HuH-7.5 (cell line): ENCODE measurements at regions not wholly inside any gene's neighbourhood (a gene's known extent, or its start where the extent isn't known, plus 50 kb on each side); places are given as distances from the start of the nearest gene placed in this dataset.
"Not testable (repeated sequence)": the region's sequence is repeated elsewhere in the genome, so short reads cannot be mapped to it uniquely, and the experiment has no call there.

Experiments used
- DNase-seq: peaks from one replicate; pipeline ENCODE4 v3.0.0; 2011; ENCODE audit warnings: low spot score

- DNase-seq: no peak
Measured at GRCh38 chr6:141492521-141493284, 640.0 kb upstream of the GJE1 start.

- no peak for DNase-seq
Measured at GRCh38 chr6:141491684-141492083, 641.0 kb upstream of the GJE1 start.

GRCh38 chr6:141490982-141491381, 641.7 kb upstream of the GJE1 start:
- DNase-seq: no peak

- no peak for DNase-seq
Measured at GRCh38 chr6:141488488-141488887, 644.2 kb upstream of the GJE1 start.

GRCh38 chr6:141486942-141487341, 645.8 kb upstream of the GJE1 start:
- no peak for DNase-seq

- DNase-seq: no peak
Measured at GRCh38 chr6:141484711-141485110, 648.0 kb upstream of the GJE1 start.

- DNase-seq: no peak
Measured at GRCh38 chr6:141483598-141484061, 649.1 kb upstream of the GJE1 start.

GRCh38 chr6:141482796-141483597, 649.7 kb upstream of the GJE1 start:
- no peak for DNase-seq

- no peak for DNase-seq
Measured at GRCh38 chr6:141475259-141475658, 657.5 kb upstream of the GJE1 start.

- no peak for DNase-seq
Measured at GRCh38 chr6:141472162-141472928, 660.4 kb upstream of the GJE1 start.

GRCh38 chr6:141470810-141471209, 661.9 kb upstream of the GJE1 start:
- DNase-seq: no peak

- DNase-seq: no peak
Measured at GRCh38 chr6:141467881-141468280, 664.8 kb upstream of the GJE1 start.

GRCh38 chr6:141467041-141467440, 665.7 kb upstream of the GJE1 start:
- no peak for DNase-seq

- DNase-seq: no peak
Measured at GRCh38 chr6:141464896-141465295, 667.8 kb upstream of the GJE1 start.

GRCh38 chr6:141464490-141464889, 668.2 kb upstream of the GJE1 start:
- no peak for DNase-seq

- DNase-seq: no peak
Measured at GRCh38 chr6:141463237-141463977, 669.3 kb upstream of the GJE1 start.

- DNase-seq: no peak
Measured at GRCh38 chr6:141460743-141461484, 671.8 kb upstream of the GJE1 start.

- DNase-seq: not testable (repeated sequence)
Measured at GRCh38 chr6:141460245-141460644, 672.5 kb upstream of the GJE1 start.

- not testable (repeated sequence) for DNase-seq
Measured at GRCh38 chr6:141457984-141458383, 674.7 kb upstream of the GJE1 start.

- no peak for DNase-seq
Measured at GRCh38 chr6:141452354-141452686, 680.4 kb upstream of the GJE1 start.
